Sciatic nerve (tissue), 2 donors: ENCODE measurements at regions not wholly inside any gene's neighbourhood (a gene's known extent, or its start where the extent isn't known, plus 50 kb on each side); places are given as distances from the start of the nearest gene placed in this dataset.

ENCODE experiments used
- ATAC-seq: fragments of 200-7000 bp; cut with Tn5 transposase; one replicate; pipeline ENCODE4 v1.9.1; 2020; ENCODE audit warnings: mild to moderate bottlenecking, moderate library complexity
- DNase-seq: peaks from one replicate; pipeline ENCODE4 v3.0.0-alpha.2; 2020; ENCODE audit warnings: low spot score
- intact Hi-C: fragments of 100-400 bp; cut with DNase I; formaldehyde crosslinking; loops from one replicate; pipeline ENCODE4 v1.14.2; 2022
- donor health status: DM: no; HTN: no; CAD: no.
- donor health status: DM: no; HTN: no; CAD: no.

- ATAC-seq: peak; percentile 92
- no peak for DNase-seq
These were observed 119.5 kb upstream of the TNC start for GRCh38 chr9:115237385-115237998.

GRCh38 chr9:115240676-115241075 lies 122.7 kb upstream of the TNC start:
- intact Hi-C loops: loop anchor here (5.0 kb wide), 1 partner anchor 532 kb away; no protein-coding TSS in a partner anchor
- ATAC-seq: no peak

More at GRCh38 chr9:115237385-115237998, 119.5 kb upstream of the TNC start:
- intact Hi-C loops: no loop called here

GRCh38 chr9:115241641-115242040 lies 123.7 kb upstream of the TNC start:
- no peak for DNase-seq
- ATAC-seq: no peak
- intact Hi-C loops: loop anchor here (5.0 kb wide), 1 partner anchor 531 kb away; no protein-coding TSS in a partner anchor

More at GRCh38 chr9:115240676-115241075, 122.7 kb upstream of the TNC start:
- no peak for DNase-seq

- DNase-seq: no peak
- intact Hi-C loops: no loop called here
- no peak for ATAC-seq
These were observed 131.5 kb upstream of the TNC start for GRCh38 chr9:115249488-115249887.

GRCh38 chr9:115250621-115251032 lies 132.7 kb upstream of the TNC start:
- ATAC-seq (no peak), DNase-seq (no peak)
- intact Hi-C loops: no loop called here

GRCh38 chr9:115254287-115255180 lies 136.6 kb upstream of the TNC start:
- no peak for DNase-seq
- intact Hi-C loops: no loop called here
- ATAC-seq: no peak

- intact Hi-C loops: no loop called here
- ATAC-seq (no peak), DNase-seq (no peak)
These were observed 143.7 kb upstream of the TNC start for GRCh38 chr9:115261656-115262081.

GRCh38 chr9:115262477-115262876 lies 144.5 kb upstream of the TNC start:
- DNase-seq (no peak), ATAC-seq (no peak)
- intact Hi-C loops: no loop called here

- ATAC-seq (no peak), DNase-seq (no peak)
- intact Hi-C loops: no loop called here
These were observed 145.0 kb upstream of the TNC start for GRCh38 chr9:115262952-115263351.

- DNase-seq (no peak), ATAC-seq (no peak)
- intact Hi-C loops: no loop called here
These were observed 145.6 kb upstream of the TNC start for GRCh38 chr9:115263371-115264075.

GRCh38 chr9:115264313-115264712 lies 146.4 kb upstream of the TNC start:
- DNase-seq (no peak), ATAC-seq (no peak)
- intact Hi-C loops: no loop called here

GRCh38 chr9:115267790-115268189 lies 149.8 kb upstream of the TNC start:
- DNase-seq: no peak
- ATAC-seq: no peak
- intact Hi-C loops: no loop called here

- ATAC-seq (no peak), DNase-seq (no peak)
- intact Hi-C loops: no loop called here
These were observed 157.8 kb upstream of the TNC start for GRCh38 chr9:115275753-115276152.

- intact Hi-C loops: no loop called here
- no peak for ATAC-seq
- no peak for DNase-seq
These were observed 158.7 kb upstream of the TNC start for GRCh38 chr9:115276621-115277020.

GRCh38 chr9:115277301-115277700 lies 159.3 kb upstream of the TNC start:
- no peak for ATAC-seq
- intact Hi-C loops: no loop called here
- no peak for DNase-seq

- intact Hi-C loops: no loop called here
- ATAC-seq (no peak), DNase-seq (no peak)
These were observed 160.5 kb upstream of the TNC start for GRCh38 chr9:115278326-115279035.

- ATAC-seq: no peak
- intact Hi-C loops: no loop called here
- DNase-seq: no peak
These were observed 165.4 kb upstream of the TNC start for GRCh38 chr9:115283395-115283794.

GRCh38 chr9:115285836-115286235 lies 167.9 kb upstream of the TNC start:
- intact Hi-C loops: no loop called here
- DNase-seq (no peak), ATAC-seq (no peak)

GRCh38 chr9:115286411-115286810 lies 168.5 kb upstream of the TNC start:
- DNase-seq (no peak), ATAC-seq (no peak)
- intact Hi-C loops: no loop called here
